NCI-H2196 treated with DMSO at 0.1 percent for 48 hours (cell line): ENCODE measurements at regions not wholly inside any gene's neighbourhood (a gene's known extent, or its start where the extent isn't known, plus 50 kb on each side); places are given as distances from the start of the nearest gene placed in this dataset.

Experiments used
- DNase-seq: peaks from one replicate; lab custom pipeline; 2025; ENCODE audit not compliant: unreplicated experiment; lab: John Stamatoyannopoulos, UW

GRCh38 chr16:65500919-65501318 lies 379.1 kb upstream of the CDH11 start:
- no peak for DNase-seq

- no peak for DNase-seq
These were observed 378.1 kb upstream of the CDH11 start for GRCh38 chr16:65500007-65500406.

- no peak for DNase-seq
These were observed 377.7 kb upstream of the CDH11 start for GRCh38 chr16:65499566-65499965.

GRCh38 chr16:65497571-65497970 lies 375.7 kb upstream of the CDH11 start:
- no peak for DNase-seq

- no peak for DNase-seq
These were observed 373.2 kb upstream of the CDH11 start for GRCh38 chr16:65495106-65495505.

- DNase-seq, result no peak
These were observed 372.7 kb upstream of the CDH11 start for GRCh38 chr16:65494609-65495008.

- no peak for DNase-seq
These were observed 372.2 kb upstream of the CDH11 start for GRCh38 chr16:65494080-65494479.

- no peak for DNase-seq
These were observed 368.4 kb upstream of the CDH11 start for GRCh38 chr16:65490286-65490685.

GRCh38 chr16:65489531-65490023 lies 367.7 kb upstream of the CDH11 start:
- DNase-seq, result no peak

- no peak for DNase-seq
These were observed 365.4 kb upstream of the CDH11 start for GRCh38 chr16:65487231-65487630.

- no peak for DNase-seq
These were observed 360.1 kb upstream of the CDH11 start for GRCh38 chr16:65481956-65482355.

- no peak for DNase-seq
These were observed 358.6 kb upstream of the CDH11 start for GRCh38 chr16:65480281-65481091.

- no peak for DNase-seq
These were observed 354.6 kb upstream of the CDH11 start for GRCh38 chr16:65476448-65476955.

GRCh38 chr16:65473699-65474098 lies 351.8 kb upstream of the CDH11 start:
- no peak for DNase-seq

GRCh38 chr16:65469116-65469515 lies 347.3 kb upstream of the CDH11 start:
- DNase-seq, result no peak

GRCh38 chr16:65468133-65468532 lies 346.3 kb upstream of the CDH11 start:
- DNase-seq, result no peak

- DNase-seq, result no peak
These were observed 341.9 kb upstream of the CDH11 start for GRCh38 chr16:65463652-65464260.

GRCh38 chr16:65457084-65457483 lies 335.2 kb upstream of the CDH11 start:
- DNase-seq, result no peak

- DNase-seq, result no peak
These were observed 333.9 kb upstream of the CDH11 start for GRCh38 chr16:65455761-65456160.

- DNase-seq, result no peak
These were observed 331.8 kb upstream of the CDH11 start for GRCh38 chr16:65453646-65454045.

GRCh38 chr16:65449526-65449925 lies 327.7 kb upstream of the CDH11 start:
- DNase-seq, result no peak

GRCh38 chr16:65446427-65446826 lies 324.6 kb upstream of the CDH11 start:
- DNase-seq, result no peak
